ENCODE measurements at regions not wholly inside any gene's neighbourhood (a gene's known extent, or its start where the extent isn't known, plus 50 kb on each side); places are given as distances from the start of the nearest gene placed in this dataset.
"Not testable (repeated sequence)": the region's sequence is repeated elsewhere in the genome, so short reads cannot be mapped to it uniquely, and the experiment has no call there.

- not testable (repeated sequence) for TF ChIP-seq ZNF274 (IDR thresholded peaks at IDR 0.05; ENCODE audit: low read depth, low read length); YY1 (IDR thresholded peaks at IDR 0.05; ENCODE audit: insufficient read depth, insufficient read length); SUZ12 (IDR thresholded peaks at IDR 0.05; ENCODE audit: extremely low read depth, insufficient read depth, insufficient read length)
Observed at GRCh38 chrY:18601287-18601686, 54.8 kb downstream of the HSFY1 start.

Data from NT2/D1 (cell line).